SK-N-SH treated with all-trans-retinoic acid at 6 μM for 48 hours (cell line): ENCODE measurements at regions not wholly inside any gene's neighbourhood (a gene's known extent, or its start where the extent isn't known, plus 50 kb on each side); places are given as distances from the start of the nearest gene placed in this dataset.

Source experiments
- ZFP3 ChIP-seq: fragments of 250-450 bp; sonication (Bioruptor Pico); IDR thresholded peaks from 2 replicates; pipeline ENCODE4 v1.5.0; 2020; ENCODE audit warnings: mild to moderate bottlenecking, moderate library complexity
- ZNF70 ChIP-seq: fragments of 450-650 bp; formaldehyde crosslinking; IDR thresholded peaks from 2 replicates; pipeline ENCODE4 v1.5.0; 2020; ENCODE audit warnings: mild to moderate bottlenecking, moderate library complexity

- no peak for TF ChIP-seq ZFP3 (CRISPR knock-in tag)
- TF ChIP-seq ZNF70 (CRISPR knock-in tag): no peak
These were observed 65.5 kb downstream of the ANKRD60 start for GRCh38 chr20:58162986-58163385.
